HG03135 (cell line): ENCODE measurements at regions not wholly inside any gene's neighbourhood (a gene's known extent, or its start where the extent isn't known, plus 50 kb on each side); places are given as distances from the start of the nearest gene placed in this dataset.

ENCODE experiments used
- ATAC-seq: cut with Tn5 transposase; IDR thresholded peaks from one replicate; pipeline ENCODE4 v1.9.1; 2021; ENCODE audit warnings: mild to moderate bottlenecking, moderate library complexity; ENCODE audit not compliant: unreplicated experiment

GRCh38 chr18:76578571-76579300, 83.7 kb upstream of the ZNF516 start:
- no peak for ATAC-seq

DNA sequence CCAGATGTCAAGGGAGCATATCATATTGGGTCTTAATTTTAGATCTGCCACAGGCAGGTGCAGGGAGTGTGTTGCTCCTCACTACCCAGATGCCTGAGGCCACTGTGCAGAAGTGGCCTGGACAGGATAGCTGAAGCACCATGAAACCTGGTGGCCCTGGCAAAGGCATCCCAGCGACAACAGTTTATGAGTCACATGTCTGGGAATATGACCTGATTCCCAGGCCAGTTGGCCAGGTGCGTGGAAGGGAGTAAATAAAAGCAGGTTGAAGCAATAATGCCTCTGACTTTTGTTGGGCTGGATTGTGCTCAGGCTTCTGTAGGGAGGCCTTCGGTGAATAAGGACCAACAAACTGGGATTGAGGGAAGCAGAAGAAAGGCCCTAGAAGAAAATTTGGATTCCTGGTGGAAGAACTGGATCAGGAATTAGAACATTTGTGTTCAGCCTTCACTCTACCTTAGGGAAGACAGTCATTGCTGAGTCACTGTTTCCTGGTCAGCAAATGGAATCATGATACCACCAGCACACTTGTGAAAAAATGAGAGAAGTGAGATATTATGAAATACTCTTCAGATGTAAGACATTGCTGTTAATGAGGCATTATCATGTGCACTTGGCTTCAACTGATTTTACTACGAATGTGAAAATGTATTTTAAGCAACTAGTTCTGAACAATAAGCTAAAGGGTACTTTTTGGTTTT, 78.4 kb upstream of the ZNF516 start:
- no peak for ATAC-seq

- no peak for ATAC-seq
Observed at GRCh38 chr18:76572518-76573247, 77.6 kb upstream of the ZNF516 start.

- no peak for ATAC-seq
Observed at GRCh38 chr18:76571689-76572088, 76.6 kb upstream of the ZNF516 start.

GRCh38 chr18:76570856-76571255, 75.8 kb upstream of the ZNF516 start:
- ATAC-seq, result no peak

GRCh38 chr18:76569644-76570419, 74.8 kb upstream of the ZNF516 start:
- no peak for ATAC-seq

DNA sequence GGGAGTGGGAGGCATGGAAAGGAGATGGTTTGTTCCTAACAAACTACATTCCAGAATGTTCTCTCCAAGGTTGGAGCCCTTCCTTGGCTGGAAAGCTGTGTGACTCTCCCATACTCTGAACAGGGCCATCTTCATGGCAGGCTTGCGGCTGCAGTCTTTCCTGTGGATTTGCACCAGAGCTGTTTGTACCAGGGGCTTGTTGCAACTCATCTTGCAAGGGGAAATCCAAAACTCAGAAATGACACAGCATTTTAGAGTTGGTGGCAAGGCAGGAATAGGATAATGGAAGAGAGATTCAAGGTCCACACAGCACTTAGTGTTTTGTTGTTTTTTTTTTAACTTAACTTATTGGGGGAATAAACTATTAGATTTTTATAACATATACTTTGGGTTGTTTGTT, 73.7 kb upstream of the ZNF516 start:
- ATAC-seq, result no peak

DNA sequence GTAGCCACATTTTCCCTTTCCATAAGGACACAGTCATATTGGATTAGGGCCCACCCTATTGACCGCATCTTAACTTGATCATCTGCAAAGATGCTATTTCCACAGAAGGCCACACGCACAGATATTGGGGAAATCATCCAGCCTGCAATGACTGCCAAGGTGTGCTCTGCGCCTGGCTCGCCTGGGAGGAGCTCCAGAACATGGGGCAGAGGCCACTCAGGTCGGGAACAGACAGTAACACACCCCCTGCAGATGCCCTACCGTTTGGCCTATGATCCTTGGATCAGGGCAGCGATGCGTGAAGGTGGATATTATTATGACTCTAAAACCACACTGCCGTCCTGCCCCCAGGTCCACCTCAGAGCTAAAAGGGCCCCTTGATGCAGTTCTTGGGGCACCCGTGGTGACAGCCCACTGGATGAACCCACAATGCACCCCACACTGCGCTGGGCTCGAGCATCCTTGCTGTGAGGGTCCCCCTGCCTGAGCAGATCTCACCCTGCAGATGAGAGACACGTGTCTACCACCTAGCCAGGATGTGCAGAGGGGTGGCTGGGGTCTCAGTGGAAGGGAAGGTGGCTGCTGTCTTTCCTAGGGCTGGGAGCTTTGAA, 72.9 kb upstream of the ZNF516 start:
- ATAC-seq, result no peak

GRCh38 chr18:76566987-76567386, 71.9 kb upstream of the ZNF516 start:
- ATAC-seq, result no peak

DNA sequence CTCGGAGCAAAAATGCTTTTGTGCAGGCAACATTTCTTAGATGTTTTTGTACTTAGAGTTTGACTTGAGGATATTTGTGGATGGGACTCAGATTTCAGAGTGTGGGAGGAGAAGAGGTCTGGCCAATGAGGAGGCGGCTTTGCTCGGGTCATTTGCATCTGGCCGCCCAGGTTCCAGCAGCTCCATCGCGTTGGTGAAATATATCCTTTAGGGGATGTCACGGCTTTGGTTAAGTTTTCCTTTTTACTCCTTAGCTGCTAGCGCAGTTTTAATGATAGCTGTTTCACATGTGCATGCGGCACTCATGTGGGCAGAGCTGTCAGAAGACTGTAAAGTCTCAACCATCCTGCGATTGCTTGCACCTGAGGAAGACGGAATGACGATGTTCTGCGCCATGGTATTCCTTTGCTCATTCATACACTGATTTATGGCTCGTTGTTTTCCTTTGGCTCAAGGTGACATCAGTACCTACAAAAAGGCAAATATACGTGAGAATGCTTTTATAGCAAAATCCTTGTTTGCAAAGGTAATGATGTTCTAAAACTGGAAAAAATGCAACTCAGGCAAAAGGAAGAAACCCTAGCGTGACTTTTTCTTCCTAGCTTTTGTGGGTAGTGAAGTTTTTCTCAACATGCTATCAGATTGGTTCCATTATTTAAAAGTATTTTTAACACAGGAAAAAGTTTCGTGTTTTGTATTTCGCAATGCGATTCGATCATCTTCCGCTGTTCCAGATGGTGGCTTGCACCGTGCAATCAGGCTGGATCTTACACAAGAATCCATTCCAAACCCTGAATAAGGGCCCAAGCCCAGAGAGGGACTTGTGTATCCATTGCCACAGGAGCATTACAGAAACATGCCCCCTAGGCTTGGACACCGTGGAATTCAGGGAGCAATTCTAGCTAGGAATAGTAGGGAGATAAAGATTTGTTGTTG, 70.5 kb upstream of the ZNF516 start:
- ATAC-seq, result no peak

GRCh38 chr18:76564655-76565237, 69.7 kb upstream of the ZNF516 start:
- no peak for ATAC-seq

DNA sequence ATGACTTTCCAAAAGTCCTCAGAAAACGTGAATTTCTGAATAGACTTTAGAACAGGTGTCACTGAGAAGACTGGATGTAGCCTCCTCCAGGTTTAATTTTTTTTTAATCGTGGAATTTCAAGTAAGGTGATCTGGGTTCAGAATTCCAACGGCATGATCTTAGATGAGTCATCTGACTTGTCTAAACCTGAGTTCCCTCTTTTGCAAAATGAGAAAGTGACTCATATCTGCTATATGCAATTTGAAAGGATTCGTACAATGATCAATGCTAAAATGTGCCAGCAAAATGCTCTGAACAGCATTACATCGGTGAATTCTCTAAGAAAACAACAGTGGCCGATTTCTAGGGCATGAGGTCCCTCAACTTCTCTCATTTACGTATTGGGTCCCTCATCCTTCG, 69.1 kb upstream of the ZNF516 start:
- ATAC-seq, result no peak

GRCh38 chr18:76562286-76563122, 67.5 kb upstream of the ZNF516 start:
- ATAC-seq, result no peak

- ATAC-seq, result no peak
Observed at GRCh38 chr18:76558881-76559667, 64.0 kb upstream of the ZNF516 start.

DNA sequence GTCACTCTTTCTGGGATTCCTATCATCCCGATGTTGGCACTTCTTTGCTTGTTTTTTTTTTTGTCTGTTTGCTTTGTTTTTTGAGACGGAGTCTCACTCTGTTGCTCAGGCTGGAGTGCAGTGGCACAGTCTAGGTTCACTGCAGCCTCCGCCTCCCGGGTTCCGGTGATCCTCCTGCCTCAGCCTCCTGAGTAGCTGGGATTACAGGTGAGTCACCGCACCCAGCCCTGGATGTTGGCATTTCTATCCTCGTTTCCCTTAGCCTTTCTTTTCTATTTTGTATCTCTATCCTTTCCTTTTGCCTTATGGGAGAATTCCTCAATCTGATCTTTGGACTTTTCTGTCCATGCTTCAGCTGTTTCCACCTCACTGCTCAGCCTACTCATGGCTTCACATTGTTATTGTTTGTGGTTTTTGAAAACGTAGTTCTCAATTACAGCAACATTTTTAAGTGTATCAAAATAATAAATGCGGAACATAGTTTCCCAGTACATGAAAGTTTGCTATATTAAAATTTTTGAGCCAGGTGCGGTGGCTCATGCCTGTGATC, 62.1 kb upstream of the ZNF516 start:
- ATAC-seq, result no peak

GRCh38 chr18:76554547-76555222, 59.6 kb upstream of the ZNF516 start:
- no peak for ATAC-seq
